GM12878 (cell line): ENCODE measurements at regions not wholly inside any gene's neighbourhood (a gene's known extent, or its start where the extent isn't known, plus 50 kb on each side); places are given as distances from the start of the nearest gene placed in this dataset.

Experiments used
- CHD2 ChIP-seq: IDR thresholded peaks from 2 replicates; pipeline ENCODE4 v1.6.1; 2011; ENCODE audit warnings: low read depth, low read length, improper control_type of control experiment, borderline replicate concordance
- CTCF ChIP-seq, 3 experiments: IDR thresholded peaks in 2 of 3; conservative IDR thresholded peaks in 1 of 3; 2 replicates each; pipeline ENCODE4 v1.5.1; 2011; ENCODE audit warnings: low read depth in 3 of 3, low read length in 3 of 3, mild to moderate bottlenecking in 3 of 3, control low read depth in 2 of 3, moderate library complexity in 2 of 3, inconsistent platforms in 1 of 3, mixed read lengths in 1 of 3; ENCODE audit not compliant: control insufficient read depth in 2 of 3, insufficient read depth in 1 of 3; ENCODE audit errors: extremely low read depth in 1 of 3
- EP300 ChIP-seq, 2 experiments: fragments of 150-350 bp in 1 of 2; IDR thresholded peaks; 2 replicates each; pipeline ENCODE4 v1.6.1; 2011 to 2012; ENCODE audit warnings: low read depth in 2 of 2, low read length in 2 of 2, borderline replicate concordance in 1 of 2, improper control_type of control experiment in 1 of 2, inconsistent platforms in 1 of 2; ENCODE audit not compliant: control insufficient read depth in 1 of 2
- MTA3 ChIP-seq: IDR thresholded peaks from 2 replicates; pipeline ENCODE4 v1.6.1; 2012; ENCODE audit warnings: low read length, inconsistent platforms, borderline replicate concordance
- PML ChIP-seq: IDR thresholded peaks from 2 replicates; pipeline ENCODE4 v1.6.1; 2012; ENCODE audit warnings: low read length, inconsistent platforms
- POLR2A ChIP-seq: IDR thresholded peaks from 2 replicates; pipeline ENCODE4 v1.6.1; 2011; ENCODE audit warnings: low read depth, mild to moderate bottlenecking, low read length
- REST ChIP-seq: IDR thresholded peaks from 2 replicates; pipeline ENCODE4 v1.6.1; 2012; ENCODE audit warnings: mild to moderate bottlenecking, low read depth, low read length
- TF ChIP-seq, protein P1 (sequence below): IDR thresholded peaks from 2 replicates; pipeline ENCODE4 v1.6.1; 2011; ENCODE audit warnings: borderline replicate concordance, low read depth, mild to moderate bottlenecking, moderate library complexity, low read length; ENCODE audit not compliant: insufficient read depth, poor library complexity, severe bottlenecking

GRCh38 chr2:145070703-145071102 lies 550.8 kb upstream of the ZEB2 start:
- TF ChIP-seq CTCF (IDR thresholded peaks at IDR 0.05 in 2 of 3, conservative IDR thresholded peaks at IDR 0.05 in 1 of 3; ENCODE audit: control insufficient read depth in 2 of 3, extremely low read depth in 1 of 3, insufficient read depth in 1 of 3, low read depth in 3 of 3, low read length in 3 of 3): no peak
- TF ChIP-seq, protein P1, sequence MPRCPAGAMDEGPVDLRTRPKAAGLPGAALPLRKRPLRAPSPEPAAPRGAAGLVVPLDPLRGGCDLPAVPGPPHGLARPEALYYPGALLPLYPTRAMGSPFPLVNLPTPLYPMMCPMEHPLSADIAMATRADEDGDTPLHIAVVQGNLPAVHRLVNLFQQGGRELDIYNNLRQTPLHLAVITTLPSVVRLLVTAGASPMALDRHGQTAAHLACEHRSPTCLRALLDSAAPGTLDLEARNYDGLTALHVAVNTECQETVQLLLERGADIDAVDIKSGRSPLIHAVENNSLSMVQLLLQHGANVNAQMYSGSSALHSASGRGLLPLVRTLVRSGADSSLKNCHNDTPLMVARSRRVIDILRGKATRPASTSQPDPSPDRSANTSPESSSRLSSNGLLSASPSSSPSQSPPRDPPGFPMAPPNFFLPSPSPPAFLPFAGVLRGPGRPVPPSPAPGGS: no peak
- no peak for TF ChIP-seq POLR2A
- TF ChIP-seq PML: no peak
- no peak for TF ChIP-seq REST
- TF ChIP-seq EP300 (IDR thresholded peaks at IDR 0.05; ENCODE audit: borderline replicate concordance in 1 of 2, control insufficient read depth in 1 of 2, low read depth in 2 of 2, low read length in 2 of 2): no peak
- no peak for TF ChIP-seq CHD2
- TF ChIP-seq MTA3: no peak
